Rectal smooth muscle tissue (tissue), 1 donor: ENCODE measurements at regions not wholly inside any gene's neighbourhood (a gene's known extent, or its start where the extent isn't known, plus 50 kb on each side); places are given as distances from the start of the nearest gene placed in this dataset.

Source experiments
- H3K27ac ChIP-seq: one replicate; pipeline ENCODE4 v1.7.0; 2013; ENCODE audit warnings: low read depth, low read length, inconsistent platforms
- H3K27me3 ChIP-seq: one replicate; pipeline ENCODE4 v1.7.0; 2013; ENCODE audit warnings: low read length; ENCODE audit not compliant: control insufficient read depth, insufficient read depth
- H3K36me3 ChIP-seq: one replicate; pipeline ENCODE4 v1.7.0; 2013; ENCODE audit warnings: low read length; ENCODE audit not compliant: control insufficient read depth, insufficient read depth
- H3K4me1 ChIP-seq: one replicate; pipeline ENCODE4 v1.7.0; 2013; ENCODE audit warnings: low read length; ENCODE audit not compliant: control insufficient read depth, insufficient read depth
- H3K4me3 ChIP-seq: one replicate; pipeline ENCODE4 v1.7.0; 2013; ENCODE audit warnings: low read length
- H3K9ac ChIP-seq: one replicate; pipeline ENCODE4 v1.7.0; 2013; ENCODE audit warnings: low read length

DNA sequence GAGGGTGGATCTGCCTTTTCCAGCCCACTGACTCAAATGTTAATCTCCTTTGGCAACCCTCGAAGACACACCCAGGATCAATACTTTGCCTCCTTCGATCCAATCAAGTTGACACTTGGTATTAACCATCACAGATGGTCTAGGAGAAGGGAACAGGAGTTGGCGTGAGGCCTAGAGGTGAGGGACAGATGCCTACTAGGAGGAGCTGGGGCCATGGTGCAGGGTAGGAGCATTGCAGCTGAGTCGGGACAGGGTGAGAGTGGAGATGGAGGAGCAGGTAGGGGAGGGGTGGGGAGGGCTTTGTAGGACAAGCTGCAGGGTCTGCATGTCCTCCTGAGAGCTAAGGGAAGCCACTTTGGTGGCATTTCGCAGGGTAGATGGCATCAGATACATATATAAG, 140.0 kb downstream of the VAPA start:
- no peak overlapping the region for H3K9ac ChIP-seq
- H3K4me3 ChIP-seq = no peak overlapping the region
- no peak overlapping the region for H3K27ac ChIP-seq
- H3K36me3 ChIP-seq = no peaks in the 10 kb centered on the region
- peaks cover 3% of the 10 kb centered on the region for H3K4me1 ChIP-seq
- no peaks in the 10 kb centered on the region for H3K27me3 ChIP-seq

- Histone ChIP-seq H3K4me1 (peaks cover 2% of the 10 kb centered on the region), H3K27me3 (no peaks in the 10 kb centered on the region), H3K4me3 (no peak overlapping the region), H3K9ac (no peak overlapping the region), H3K27ac (no peak overlapping the region), H3K36me3 (no peaks in the 10 kb centered on the region)
These were observed 140.6 kb downstream of the VAPA start for GRCh38 chr18:10054366-10054765.

DNA sequence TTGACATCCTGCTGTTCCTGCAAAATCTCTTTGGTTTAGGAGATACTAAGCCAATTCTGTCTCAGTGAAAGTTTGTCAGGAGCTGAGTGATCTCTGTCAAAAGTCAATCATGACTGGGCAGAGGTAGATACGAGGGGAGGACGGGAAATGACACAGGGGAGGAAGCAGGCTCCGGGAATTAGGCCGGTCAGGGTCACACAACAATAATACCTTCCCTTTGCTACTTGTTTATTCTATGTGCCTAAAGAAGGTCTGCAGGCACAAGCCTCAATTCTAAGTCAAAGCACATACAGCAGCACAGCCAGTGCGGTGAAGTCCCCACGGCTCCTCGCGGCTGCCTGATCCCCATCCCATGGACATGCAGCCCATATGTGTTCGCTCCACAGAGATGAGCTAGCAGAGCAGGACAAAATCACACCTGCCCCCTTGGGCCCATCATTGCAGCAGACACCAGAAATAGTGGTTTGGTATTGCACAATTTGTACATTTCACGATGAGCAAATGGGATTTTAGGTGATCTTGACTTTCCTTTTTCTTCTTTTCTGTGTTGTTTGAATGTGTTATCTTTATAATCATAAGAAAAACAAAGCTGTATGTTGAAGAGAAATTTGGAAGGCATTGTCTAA, 141.4 kb downstream of the VAPA start:
- H3K4me1 ChIP-seq = no peaks in the 10 kb centered on the region
- no peaks in the 10 kb centered on the region for H3K27me3 ChIP-seq
- H3K4me3 ChIP-seq = no peak overlapping the region
- H3K36me3 ChIP-seq = no peaks in the 10 kb centered on the region
- H3K9ac ChIP-seq = no peak overlapping the region
- no peak overlapping the region for H3K27ac ChIP-seq

DNA sequence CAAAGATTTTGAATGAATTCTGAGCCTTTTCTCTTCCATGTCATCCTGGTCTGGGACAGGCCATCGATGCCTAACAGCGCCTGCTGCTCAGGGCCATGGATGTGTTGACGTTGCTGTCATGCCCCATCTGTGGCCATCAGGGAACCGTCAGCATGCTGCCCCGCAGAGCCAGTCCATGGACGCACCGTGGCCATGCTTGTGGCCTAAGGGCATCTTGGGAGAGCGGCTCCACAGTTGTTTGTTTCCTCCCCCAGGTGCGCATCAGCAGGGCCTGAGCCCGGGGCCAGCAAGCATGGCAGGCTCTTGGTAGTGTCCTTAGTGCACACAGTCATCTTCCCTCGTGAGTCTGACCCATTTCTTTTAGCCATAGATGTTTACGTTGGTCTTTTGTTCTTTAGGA, 142.7 kb downstream of the VAPA start:
- no peak overlapping the region for H3K4me3 ChIP-seq
- H3K27me3 ChIP-seq = no peaks in the 10 kb centered on the region
- no peaks in the 10 kb centered on the region for H3K36me3 ChIP-seq
- H3K27ac ChIP-seq = no peak overlapping the region
- no peaks in the 10 kb centered on the region for H3K4me1 ChIP-seq
- no peak overlapping the region for H3K9ac ChIP-seq

GRCh38 chr18:10057401-10057893, 143.6 kb downstream of the VAPA start:
- Histone ChIP-seq H3K36me3 (no peaks in the 10 kb centered on the region), H3K27ac (no peak overlapping the region), H3K4me3 (no peak overlapping the region), H3K9ac (no peak overlapping the region), H3K4me1 (no peaks in the 10 kb centered on the region), H3K27me3 (no peaks in the 10 kb centered on the region)

DNA sequence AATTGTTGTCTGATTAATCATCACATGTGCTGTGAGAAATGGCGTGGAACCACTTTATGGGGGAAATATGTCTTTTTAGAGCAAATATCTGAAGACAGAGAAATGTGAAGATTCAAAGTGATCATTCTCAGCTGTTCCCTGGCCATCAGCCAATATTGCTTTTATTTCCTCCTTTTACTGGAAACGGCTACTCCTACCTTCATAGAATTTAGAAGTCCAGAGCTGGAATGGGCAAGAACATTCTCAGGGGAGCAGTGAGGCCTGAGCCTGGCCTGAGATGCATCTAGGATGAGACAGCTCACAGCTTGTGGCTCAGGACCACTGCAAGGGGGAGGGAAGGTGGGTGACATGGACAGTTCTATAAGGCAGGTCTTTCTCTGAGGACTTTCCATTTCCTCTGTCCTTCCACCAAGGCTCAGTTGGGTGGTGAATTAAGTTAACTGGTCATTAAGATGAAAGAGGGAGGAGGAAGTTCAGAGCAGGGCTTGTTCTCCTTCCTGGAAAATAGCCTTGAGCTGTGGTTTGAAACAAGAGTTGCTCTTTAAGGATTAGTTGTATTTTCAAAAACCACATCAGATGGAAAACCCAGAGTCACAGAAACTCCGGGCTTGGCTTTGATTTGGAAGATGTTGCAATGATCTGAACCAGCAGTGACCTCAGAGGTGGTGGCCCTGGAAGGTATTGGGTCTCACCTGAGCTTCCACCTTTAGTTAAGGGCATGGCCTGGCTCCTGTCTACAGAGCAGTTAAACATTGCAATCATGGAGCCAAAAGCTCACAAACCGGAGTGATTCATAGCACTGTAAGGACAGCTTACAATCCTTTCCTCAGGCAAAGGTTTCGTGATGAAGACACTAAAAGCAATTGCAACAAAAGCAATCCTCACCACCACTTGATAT, 144.3 kb downstream of the VAPA start:
- no peaks in the 10 kb centered on the region for H3K27me3 ChIP-seq
- H3K4me1 ChIP-seq = no peaks in the 10 kb centered on the region
- peak overlapping the region; percentile 28 for H3K27ac ChIP-seq
- H3K36me3 ChIP-seq = no peaks in the 10 kb centered on the region
- H3K4me3 ChIP-seq = no peak overlapping the region
- no peak overlapping the region for H3K9ac ChIP-seq

GRCh38 chr18:10059610-10060468, 146.0 kb downstream of the VAPA start:
- Histone ChIP-seq H3K36me3 (no peaks in the 10 kb centered on the region), H3K27ac (no peak overlapping the region), H3K4me3 (no peak overlapping the region), H3K9ac (no peak overlapping the region), H3K27me3 (no peaks in the 10 kb centered on the region), H3K4me1 (no peaks in the 10 kb centered on the region)

GRCh38 chr18:10060469-10060782, 146.6 kb downstream of the VAPA start:
- Histone ChIP-seq H3K9ac (no peak overlapping the region), H3K4me1 (no peaks in the 10 kb centered on the region), H3K27me3 (no peaks in the 10 kb centered on the region), H3K27ac (no peak overlapping the region), H3K36me3 (no peaks in the 10 kb centered on the region), H3K4me3 (no peak overlapping the region)

- no peak overlapping the region for H3K9ac ChIP-seq
- no peak overlapping the region for H3K27ac ChIP-seq
- H3K4me1 ChIP-seq = no peaks in the 10 kb centered on the region
- H3K27me3 ChIP-seq = no peaks in the 10 kb centered on the region
- H3K4me3 ChIP-seq = no peak overlapping the region
- no peaks in the 10 kb centered on the region for H3K36me3 ChIP-seq
These were observed 147.0 kb downstream of the VAPA start for GRCh38 chr18:10060841-10061240.

GRCh38 chr18:10061566-10062140, 147.8 kb downstream of the VAPA start:
- no peaks in the 10 kb centered on the region for H3K4me1 ChIP-seq
- no peaks in the 10 kb centered on the region for H3K36me3 ChIP-seq
- no peak overlapping the region for H3K4me3 ChIP-seq
- H3K9ac ChIP-seq = no peak overlapping the region
- no peaks in the 10 kb centered on the region for H3K27me3 ChIP-seq
- H3K27ac ChIP-seq = no peak overlapping the region

DNA sequence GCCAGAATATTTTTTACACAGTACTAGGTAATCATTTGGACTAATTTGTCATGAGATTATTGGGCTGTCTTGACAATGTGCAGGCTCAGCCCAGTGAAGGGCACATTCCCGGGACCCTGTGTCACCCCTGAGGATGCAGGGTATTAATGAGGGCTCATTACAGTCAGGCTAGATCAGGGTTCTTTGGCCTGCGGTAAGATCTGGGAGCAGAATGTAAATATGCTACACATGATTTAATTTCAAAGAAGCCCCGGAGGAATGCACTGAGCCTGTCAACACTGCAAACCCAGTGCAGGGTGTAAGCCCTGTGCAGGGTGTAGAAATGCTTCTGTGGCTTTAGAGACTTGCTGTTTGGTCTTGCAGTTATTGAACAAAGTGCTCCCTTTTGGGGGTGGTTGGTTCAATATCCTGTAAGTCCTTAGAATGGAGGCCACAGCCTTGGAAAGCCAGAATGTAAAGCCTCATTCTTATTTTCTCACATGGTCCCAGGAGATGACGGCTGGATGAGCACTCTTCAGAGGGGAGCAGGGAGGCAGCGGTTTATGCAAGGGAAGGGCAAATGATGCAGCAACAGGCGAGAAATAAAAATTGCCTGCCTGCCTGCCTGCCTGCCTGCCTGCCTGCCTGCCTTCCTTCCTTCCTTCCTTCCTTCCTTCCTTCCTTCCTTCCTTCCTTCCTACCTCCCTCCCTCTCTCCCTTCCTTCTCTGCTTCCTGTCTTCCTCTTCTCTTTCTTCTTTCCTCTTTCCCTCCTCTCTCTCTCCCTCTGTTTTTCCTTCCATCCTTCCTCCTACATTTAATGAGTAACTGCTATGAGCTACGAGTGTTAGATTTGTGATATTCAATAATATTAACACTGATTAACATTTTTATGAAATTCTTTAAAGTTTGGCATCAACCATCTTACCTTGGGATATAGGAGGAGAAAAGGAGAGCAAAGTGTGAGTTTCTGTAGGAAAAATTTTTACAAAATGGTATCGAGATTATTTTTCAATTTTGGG, 148.8 kb downstream of the VAPA start:
- Histone ChIP-seq H3K4me3 (no peak overlapping the region), H3K27me3 (no peaks in the 10 kb centered on the region), H3K9ac (no peak overlapping the region), H3K27ac (no peak overlapping the region), H3K4me1 (peaks cover 2% of the 10 kb centered on the region), H3K36me3 (no peaks in the 10 kb centered on the region)
